GM23338 (cell line): ENCODE measurements at regions not wholly inside any gene's neighbourhood (a gene's known extent, or its start where the extent isn't known, plus 50 kb on each side); places are given as distances from the start of the nearest gene placed in this dataset.

Source experiments
- ATAC-seq: fragments of 200-7000 bp; cut with Tn5 transposase; 3 replicates; pipeline ENCODE4 v1.9.1; 2020
- DNase-seq: peaks from one replicate; pipeline ENCODE4 v3.0.0-alpha.2; 2015; ENCODE audit warnings: low spot score
- H2AFZ ChIP-seq: fragments of 200-600 bp; sonication (generic); 2 replicates; pipeline ENCODE4 v1.8.0; 2016; ENCODE audit warnings: antibody characterized with exemption, mild to moderate bottlenecking, moderate library complexity
- H3F3A ChIP-seq: fragments of 200-600 bp; sonication (generic); replicated peaks from 2 replicates; pipeline ENCODE4 v1.8.0; 2017; ENCODE audit warnings: antibody characterized with exemption, mixed run types, low read depth
- H3K27ac ChIP-seq: fragments of 200-600 bp; sonication (generic); 2 replicates; pipeline ENCODE4 v1.6.1; 2016; ENCODE audit warnings: low read depth
- H3K27me3 ChIP-seq: fragments of 200-600 bp; sonication (generic); 2 replicates; pipeline ENCODE4 v1.8.0; 2016; ENCODE audit warnings: mild to moderate bottlenecking, mixed run types, moderate library complexity; ENCODE audit not compliant: insufficient read depth
- H3K36me3 ChIP-seq: fragments of 200-600 bp; sonication (generic); 2 replicates; pipeline ENCODE4 v1.8.0; 2016; ENCODE audit warnings: mild to moderate bottlenecking; ENCODE audit not compliant: insufficient read depth
- H3K4me1 ChIP-seq: fragments of 200-600 bp; sonication (generic); 2 replicates; pipeline ENCODE4 v1.8.0; 2016; ENCODE audit warnings: mild to moderate bottlenecking, moderate library complexity; ENCODE audit not compliant: insufficient read depth
- H3K4me2 ChIP-seq: fragments of 200-600 bp; sonication (generic); 2 replicates; pipeline ENCODE4 v1.7.1; 2017; ENCODE audit warnings: mixed run types
- H3K4me3 ChIP-seq: fragments of 200-600 bp; sonication (generic); 2 replicates; pipeline ENCODE4 v1.6.1; 2016; ENCODE audit warnings: mixed run types
- H3K79me2 ChIP-seq: fragments of 200-600 bp; sonication (generic); replicated peaks from 2 replicates; pipeline ENCODE4 v1.8.0; 2017; ENCODE audit warnings: mild to moderate bottlenecking; ENCODE audit not compliant: insufficient read depth
- H3K9me2 ChIP-seq: fragments of 200-600 bp; sonication (generic); 2 replicates; pipeline ENCODE4 v1.8.0; 2017; ENCODE audit not compliant: insufficient read depth
- H4K20me1 ChIP-seq: fragments of 200-600 bp; sonication (generic); replicated peaks from 2 replicates; pipeline ENCODE4 v1.8.0; 2017; ENCODE audit warnings: mild to moderate bottlenecking; ENCODE audit not compliant: insufficient read depth
- H3K27ac Mint-ChIP-seq: 2 replicates; pipeline ENCODE4 v1.8.0; 2020; ENCODE audit warnings: inconsistent platforms, mild to moderate bottlenecking, moderate library complexity, mixed read lengths
- H3K27me3 Mint-ChIP-seq: 3 replicates; pipeline ENCODE4 v1.8.0; 2022; ENCODE audit warnings: low read depth, mild to moderate bottlenecking, moderate library complexity, mixed read lengths, inconsistent platforms; ENCODE audit not compliant: insufficient read depth, poor library complexity
- H3K36me3 Mint-ChIP-seq: 3 replicates; pipeline ENCODE4 v1.8.0; 2021; ENCODE audit warnings: low read depth, mild to moderate bottlenecking, inconsistent platforms, moderate library complexity, mixed read lengths
- H3K4me1 Mint-ChIP-seq: 3 replicates; pipeline ENCODE4 v1.8.0; 2020; ENCODE audit warnings: mild to moderate bottlenecking, inconsistent platforms, mixed read lengths
- H3K4me3 Mint-ChIP-seq: 3 replicates; pipeline ENCODE4 v1.8.0; 2021; ENCODE audit warnings: moderate library complexity, mild to moderate bottlenecking, inconsistent platforms, mixed read lengths
- H3K9me3 Mint-ChIP-seq: 3 replicates; pipeline ENCODE4 v1.8.0; 2020; ENCODE audit warnings: moderate library complexity, mild to moderate bottlenecking, inconsistent platforms, mixed read lengths
- EZH2 ChIP-seq: fragments of 200-600 bp; sonication (generic); IDR thresholded peaks from one replicate; pipeline ENCODE4 v1.8.0; 2017; ENCODE audit warnings: antibody characterized with exemption, mild to moderate bottlenecking, low read depth; ENCODE audit not compliant: unreplicated experiment
- EZH2phosphoT487 ChIP-seq: fragments of 200-600 bp; sonication (generic); IDR thresholded peaks from one replicate; pipeline ENCODE4 v1.8.1; 2018; ENCODE audit warnings: antibody characterized with exemption; ENCODE audit not compliant: unreplicated experiment
- JUNB ChIP-seq: IDR thresholded peaks from one replicate; pipeline ENCODE4 v1.6.1; 2016; ENCODE audit warnings: antibody characterized with exemption; ENCODE audit not compliant: unreplicated experiment
- NANOG ChIP-seq: IDR thresholded peaks from 2 replicates; pipeline ENCODE4 v1.6.1; 2016; ENCODE audit warnings: antibody characterized with exemption, borderline replicate concordance
- STAT1 ChIP-seq: IDR thresholded peaks from one replicate; pipeline ENCODE4 v1.6.1; 2016; ENCODE audit warnings: antibody characterized with exemption; ENCODE audit not compliant: unreplicated experiment
- ZNF114 ChIP-seq: fragments of 250-450 bp; sonication (Bioruptor Pico); IDR thresholded peaks from 2 replicates; pipeline ENCODE4 v1.5.0; 2020; ENCODE audit warnings: mild to moderate bottlenecking, moderate library complexity
- TF ChIP-seq, protein P1 (sequence below), 2 experiments: fragments of 200-600 bp in 1 of 2; sonication (generic) in 1 of 2; conservative IDR thresholded peaks; 2 replicates each; pipeline versions ENCODE4 v1.5.1 to v1.6.1; 2016 to 2017; ENCODE audit warnings: antibody characterized with exemption in 2 of 2, low read depth in 2 of 2, mild to moderate bottlenecking in 2 of 2, moderate library complexity in 1 of 2
- TF ChIP-seq, protein P2 (sequence below): fragments of 250-450 bp; sonication (Bioruptor Pico); IDR thresholded peaks from 2 replicates; pipeline ENCODE4 v1.5.0; 2020; ENCODE audit warnings: mild to moderate bottlenecking, moderate library complexity

DNA sequence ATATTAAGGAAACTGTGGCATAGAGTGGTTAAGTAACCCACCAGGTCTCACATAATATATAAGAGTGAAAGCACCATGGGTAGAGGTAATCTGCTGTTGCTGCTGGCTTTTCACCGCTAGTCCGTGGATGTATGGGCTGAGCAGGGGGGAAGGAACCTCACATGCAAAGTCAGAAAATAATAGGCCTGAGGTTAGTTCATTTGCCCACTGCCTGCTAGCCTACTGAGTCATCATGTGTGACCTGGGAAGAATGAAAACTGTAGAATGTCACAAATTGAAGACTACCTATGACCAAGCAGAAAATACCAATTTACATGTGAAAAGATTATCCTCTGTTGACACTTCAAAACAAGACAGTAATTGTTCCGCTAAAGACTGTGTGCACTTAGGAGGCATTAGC lies 560.1 kb upstream of the FAT3 start (continued):
- TF ChIP-seq STAT1: no peak
- no peak for TF ChIP-seq EZH2phosphoT487
- TF ChIP-seq JUNB: no peak
- TF ChIP-seq, protein P1, sequence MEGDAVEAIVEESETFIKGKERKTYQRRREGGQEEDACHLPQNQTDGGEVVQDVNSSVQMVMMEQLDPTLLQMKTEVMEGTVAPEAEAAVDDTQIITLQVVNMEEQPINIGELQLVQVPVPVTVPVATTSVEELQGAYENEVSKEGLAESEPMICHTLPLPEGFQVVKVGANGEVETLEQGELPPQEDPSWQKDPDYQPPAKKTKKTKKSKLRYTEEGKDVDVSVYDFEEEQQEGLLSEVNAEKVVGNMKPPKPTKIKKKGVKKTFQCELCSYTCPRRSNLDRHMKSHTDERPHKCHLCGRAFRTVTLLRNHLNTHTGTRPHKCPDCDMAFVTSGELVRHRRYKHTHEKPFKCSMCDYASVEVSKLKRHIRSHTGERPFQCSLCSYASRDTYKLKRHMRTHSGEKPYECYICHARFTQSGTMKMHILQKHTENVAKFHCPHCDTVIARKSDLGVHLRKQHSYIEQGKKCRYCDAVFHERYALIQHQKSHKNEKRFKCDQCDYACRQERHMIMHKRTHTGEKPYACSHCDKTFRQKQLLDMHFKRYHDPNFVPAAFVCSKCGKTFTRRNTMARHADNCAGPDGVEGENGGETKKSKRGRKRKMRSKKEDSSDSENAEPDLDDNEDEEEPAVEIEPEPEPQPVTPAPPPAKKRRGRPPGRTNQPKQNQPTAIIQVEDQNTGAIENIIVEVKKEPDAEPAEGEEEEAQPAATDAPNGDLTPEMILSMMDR (conservative IDR thresholded peaks at IDR 0.05; ENCODE audit: low read depth in 2 of 2): no peak

DNA sequence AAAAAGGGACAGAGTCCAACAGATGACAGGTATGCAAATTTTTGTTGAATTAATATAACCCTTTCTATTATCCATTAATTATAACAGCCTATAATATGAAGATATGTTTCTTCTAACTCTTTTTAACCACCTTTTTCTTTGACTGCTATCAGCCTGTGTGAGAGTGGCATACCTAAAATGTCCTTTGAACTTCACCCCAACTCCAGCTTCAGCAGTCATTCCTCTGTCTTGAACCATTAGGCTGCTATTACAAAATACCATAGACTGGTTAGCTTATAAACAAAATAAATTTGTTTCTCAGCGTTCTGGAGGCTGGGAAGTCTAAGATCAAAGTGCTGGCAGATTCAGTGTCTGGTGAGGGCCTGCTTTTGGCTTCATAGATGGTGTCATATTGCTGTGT lies 564.6 kb upstream of the FAT3 start:
- H3K4me3 ChIP-seq: no peak overlapping the region
- H3F3A ChIP-seq: no peaks in the 10 kb centered on the region
- no peaks in the 10 kb centered on the region; the same call in 1 of the 2 replicates for H3K9me2 ChIP-seq
- H3K4me1 Mint-ChIP-seq: peaks cover 6% of the 10 kb centered on the region; the same call in 1 of the 3 replicates
- H3K27me3 ChIP-seq: no peaks in the 10 kb centered on the region
- no peak overlapping the region for H3K27ac ChIP-seq
- no peak overlapping the region for H3K4me2 ChIP-seq
- ATAC-seq (no peak), DNase-seq (no peak)
- no peak overlapping the region for H3K4me3 Mint-ChIP-seq
- no peak overlapping the region for H2AFZ ChIP-seq
- no peaks in the 10 kb centered on the region for H3K27me3 Mint-ChIP-seq
- TF ChIP-seq ZNF114 (CRISPR knock-in tag): no peak
- no peak for TF ChIP-seq NANOG
- TF ChIP-seq, protein P1 (conservative IDR thresholded peaks at IDR 0.05; ENCODE audit: low read depth in 2 of 2): no peak
- no peak for TF ChIP-seq EZH2
- TF ChIP-seq, protein P2, sequence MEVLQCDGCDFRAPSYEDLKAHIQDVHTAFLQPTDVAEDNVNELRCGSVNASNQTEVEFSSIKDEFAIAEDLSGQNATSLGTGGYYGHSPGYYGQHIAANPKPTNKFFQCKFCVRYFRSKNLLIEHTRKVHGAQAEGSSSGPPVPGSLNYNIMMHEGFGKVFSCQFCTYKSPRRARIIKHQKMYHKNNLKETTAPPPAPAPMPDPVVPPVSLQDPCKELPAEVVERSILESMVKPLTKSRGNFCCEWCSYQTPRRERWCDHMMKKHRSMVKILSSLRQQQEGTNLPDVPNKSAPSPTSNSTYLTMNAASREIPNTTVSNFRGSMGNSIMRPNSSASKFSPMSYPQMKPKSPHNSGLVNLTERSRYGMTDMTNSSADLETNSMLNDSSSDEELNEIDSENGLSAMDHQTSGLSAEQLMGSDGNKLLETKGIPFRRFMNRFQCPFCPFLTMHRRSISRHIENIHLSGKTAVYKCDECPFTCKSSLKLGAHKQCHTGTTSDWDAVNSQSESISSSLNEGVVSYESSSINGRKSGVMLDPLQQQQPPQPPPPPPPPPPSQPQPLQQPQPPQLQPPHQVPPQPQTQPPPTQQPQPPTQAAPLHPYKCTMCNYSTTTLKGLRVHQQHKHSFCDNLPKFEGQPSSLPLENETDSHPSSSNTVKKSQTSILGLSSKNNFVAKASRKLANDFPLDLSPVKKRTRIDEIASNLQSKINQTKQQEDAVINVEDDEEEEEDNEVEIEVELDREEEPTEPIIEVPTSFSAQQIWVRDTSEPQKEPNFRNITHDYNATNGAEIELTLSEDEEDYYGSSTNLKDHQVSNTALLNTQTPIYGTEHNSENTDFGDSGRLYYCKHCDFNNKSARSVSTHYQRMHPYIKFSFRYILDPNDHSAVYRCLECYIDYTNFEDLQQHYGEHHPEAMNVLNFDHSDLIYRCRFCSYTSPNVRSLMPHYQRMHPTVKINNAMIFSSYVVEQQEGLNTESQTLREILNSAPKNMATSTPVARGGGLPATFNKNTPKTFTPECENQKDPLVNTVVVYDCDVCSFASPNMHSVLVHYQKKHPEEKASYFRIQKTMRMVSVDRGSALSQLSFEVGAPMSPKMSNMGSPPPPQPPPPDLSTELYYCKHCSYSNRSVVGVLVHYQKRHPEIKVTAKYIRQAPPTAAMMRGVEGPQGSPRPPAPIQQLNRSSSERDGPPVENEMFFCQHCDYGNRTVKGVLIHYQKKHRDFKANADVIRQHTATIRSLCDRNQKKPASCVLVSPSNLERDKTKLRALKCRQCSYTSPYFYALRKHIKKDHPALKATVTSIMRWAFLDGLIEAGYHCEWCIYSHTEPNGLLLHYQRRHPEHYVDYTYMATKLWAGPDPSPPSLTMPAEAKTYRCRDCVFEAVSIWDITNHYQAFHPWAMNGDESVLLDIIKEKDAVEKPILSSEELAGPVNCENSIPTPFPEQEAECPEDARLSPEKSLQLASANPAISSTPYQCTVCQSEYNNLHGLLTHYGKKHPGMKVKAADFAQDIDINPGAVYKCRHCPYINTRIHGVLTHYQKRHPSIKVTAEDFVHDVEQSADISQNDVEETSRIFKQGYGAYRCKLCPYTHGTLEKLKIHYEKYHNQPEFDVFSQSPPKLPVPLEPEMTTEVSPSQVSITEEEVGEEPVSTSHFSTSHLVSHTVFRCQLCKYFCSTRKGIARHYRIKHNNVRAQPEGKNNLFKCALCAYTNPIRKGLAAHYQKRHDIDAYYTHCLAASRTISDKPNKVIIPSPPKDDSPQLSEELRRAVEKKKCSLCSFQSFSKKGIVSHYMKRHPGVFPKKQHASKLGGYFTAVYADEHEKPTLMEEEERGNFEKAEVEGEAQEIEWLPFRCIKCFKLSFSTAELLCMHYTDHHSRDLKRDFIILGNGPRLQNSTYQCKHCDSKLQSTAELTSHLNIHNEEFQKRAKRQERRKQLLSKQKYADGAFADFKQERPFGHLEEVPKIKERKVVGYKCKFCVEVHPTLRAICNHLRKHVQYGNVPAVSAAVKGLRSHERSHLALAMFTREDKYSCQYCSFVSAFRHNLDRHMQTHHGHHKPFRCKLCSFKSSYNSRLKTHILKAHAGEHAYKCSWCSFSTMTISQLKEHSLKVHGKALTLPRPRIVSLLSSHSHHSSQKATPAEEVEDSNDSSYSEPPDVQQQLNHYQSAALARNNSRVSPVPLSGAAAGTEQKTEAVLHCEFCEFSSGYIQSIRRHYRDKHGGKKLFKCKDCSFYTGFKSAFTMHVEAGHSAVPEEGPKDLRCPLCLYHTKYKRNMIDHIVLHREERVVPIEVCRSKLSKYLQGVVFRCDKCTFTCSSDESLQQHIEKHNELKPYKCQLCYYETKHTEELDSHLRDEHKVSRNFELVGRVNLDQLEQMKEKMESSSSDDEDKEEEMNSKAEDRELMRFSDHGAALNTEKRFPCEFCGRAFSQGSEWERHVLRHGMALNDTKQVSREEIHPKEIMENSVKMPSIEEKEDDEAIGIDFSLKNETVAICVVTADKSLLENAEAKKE (CRISPR knock-in tag): no peak
- no peaks in the 10 kb centered on the region for H3K36me3 Mint-ChIP-seq
- H3K9me3 Mint-ChIP-seq: no peaks in the 10 kb centered on the region; the same call in 2 of the 3 replicates
- H3K36me3 ChIP-seq: no peaks in the 10 kb centered on the region
- H3K27ac Mint-ChIP-seq: no peak overlapping the region
- no peaks in the 10 kb centered on the region for H4K20me1 ChIP-seq
- no peaks in the 10 kb centered on the region for H3K79me2 ChIP-seq
- H3K4me1 ChIP-seq: 0 out of 2 replicates have a peak, but pooled peaks cover 5% of the 10 kb centered on the region
